Stimulated activated effector memory CD8-positive, alpha-beta T cell treated with anti-CD3 and anti-CD28 coated beads, Interleukin-12 subunit alpha, Interleukin-12 subunit beta, amount 100 ng/mL, for 72 hours (primary cell): ENCODE measurements at regions not wholly inside any gene's neighbourhood (a gene's known extent, or its start where the extent isn't known, plus 50 kb on each side); places are given as distances from the start of the nearest gene placed in this dataset.

Source experiments
- ATAC-seq: fragments of 150-1000 bp; cut with Tn5 transposase; 2 replicates; pipeline ENCODE4 v1.10.0; 2021
- DNase-seq, 2 donors: peaks; one replicate each; pipeline ENCODE4 v3.0.0; 2021 to 2022; ENCODE audit warnings: low spot score in 2 of 2
- H3K27ac Mint-ChIP-seq: one replicate; pipeline ENCODE4 v1.8.0; 2022; ENCODE audit warnings: mild to moderate bottlenecking, mixed read lengths
- H3K36me3 Mint-ChIP-seq: one replicate; pipeline ENCODE4 v1.8.0; 2022; ENCODE audit warnings: mild to moderate bottlenecking, mixed read lengths
- H3K4me1 Mint-ChIP-seq: one replicate; pipeline ENCODE4 v1.8.0; 2022; ENCODE audit warnings: mixed read lengths
- H3K4me3 Mint-ChIP-seq: one replicate; pipeline ENCODE4 v1.8.0; 2022; ENCODE audit warnings: mild to moderate bottlenecking, mixed read lengths
- H3K9me3 Mint-ChIP-seq: one replicate; pipeline ENCODE4 v1.8.0; 2022; ENCODE audit warnings: mixed read lengths

DNA sequence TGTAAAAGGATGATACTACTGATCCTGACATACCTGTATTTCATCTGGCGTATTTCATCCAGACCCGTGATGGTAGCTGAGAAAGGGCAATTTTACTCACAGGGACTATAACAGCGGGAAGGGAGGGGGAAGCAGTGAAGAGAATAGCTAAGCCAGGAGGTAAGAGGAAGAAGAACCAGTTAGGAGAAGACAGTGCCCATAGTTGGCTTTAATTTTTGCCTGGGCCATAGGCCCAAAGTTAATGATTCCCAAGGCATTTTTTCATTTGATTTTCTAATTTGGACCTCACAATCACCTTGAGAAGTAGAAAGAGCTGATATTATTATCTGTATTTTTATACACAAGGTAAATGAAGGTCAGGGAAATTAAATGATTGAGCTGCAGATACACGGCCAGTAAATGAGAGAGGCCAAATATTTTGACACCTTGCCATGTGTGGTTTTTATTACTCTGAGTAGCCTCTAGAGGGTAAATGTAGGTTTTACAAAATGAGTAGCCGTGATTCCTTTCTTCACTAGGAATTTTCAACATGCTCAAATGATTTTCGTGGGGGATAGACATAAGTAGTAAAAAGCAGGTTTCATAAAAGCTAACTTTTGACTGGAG is 382.2 kb downstream of the FUT8 start:
- DNase-seq (no peak), ATAC-seq (no peak)
- Mint-ChIP-seq H3K9me3 (no peaks in the 10 kb centered on the region), H3K36me3 (no peaks in the 10 kb centered on the region), H3K4me3 (no peak overlapping the region), H3K4me1 (no peaks in the 10 kb centered on the region), H3K27ac (no peak overlapping the region)

GRCh38 chr14:65798216-65798615 is 385.7 kb downstream of the FUT8 start:
- DNase-seq (no peak), ATAC-seq (no peak)
- Mint-ChIP-seq H3K27ac (no peak overlapping the region), H3K9me3 (no peaks in the 10 kb centered on the region), H3K4me1 (no peaks in the 10 kb centered on the region), H3K36me3 (no peaks in the 10 kb centered on the region), H3K4me3 (no peak overlapping the region)

- H3K27ac Mint-ChIP-seq: no peak overlapping the region
- ATAC-seq: no peak
- no peaks in the 10 kb centered on the region for H3K4me1 Mint-ChIP-seq
- no peak for DNase-seq
- H3K36me3 Mint-ChIP-seq: no peaks in the 10 kb centered on the region
- no peaks in the 10 kb centered on the region for H3K9me3 Mint-ChIP-seq
- H3K4me3 Mint-ChIP-seq: no peak overlapping the region
These were observed 388.2 kb downstream of the FUT8 start for GRCh38 chr14:65800694-65801093.

GRCh38 chr14:65802196-65802595 is 389.7 kb downstream of the FUT8 start:
- Mint-ChIP-seq H3K4me1 (no peaks in the 10 kb centered on the region), H3K27ac (no peak overlapping the region), H3K4me3 (no peak overlapping the region), H3K36me3 (no peaks in the 10 kb centered on the region), H3K9me3 (no peaks in the 10 kb centered on the region)
- no peak for DNase-seq
- no peak for ATAC-seq

DNA sequence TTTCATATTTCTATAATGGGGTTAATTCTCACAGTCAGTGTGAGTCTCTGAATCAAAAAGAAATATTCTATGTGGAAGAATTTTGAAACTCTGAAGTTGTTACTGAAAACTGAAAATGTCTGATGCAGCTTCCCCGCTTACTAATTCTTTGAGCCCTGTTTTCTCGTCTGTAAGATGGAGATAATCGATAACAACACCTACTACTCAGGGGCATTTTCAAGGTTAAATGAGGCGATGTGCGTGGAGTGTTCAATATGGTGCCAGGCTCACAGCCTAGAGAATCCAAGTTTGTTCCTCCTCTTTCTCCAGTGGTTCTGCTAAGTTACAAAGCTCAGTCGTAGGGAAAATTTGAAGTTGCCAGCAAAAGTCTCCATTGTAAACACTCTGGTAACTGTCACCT is 391.4 kb downstream of the FUT8 start:
- H3K36me3 Mint-ChIP-seq: no peaks in the 10 kb centered on the region
- DNase-seq: peak in 1 of 2 donors; percentile 59

DNA sequence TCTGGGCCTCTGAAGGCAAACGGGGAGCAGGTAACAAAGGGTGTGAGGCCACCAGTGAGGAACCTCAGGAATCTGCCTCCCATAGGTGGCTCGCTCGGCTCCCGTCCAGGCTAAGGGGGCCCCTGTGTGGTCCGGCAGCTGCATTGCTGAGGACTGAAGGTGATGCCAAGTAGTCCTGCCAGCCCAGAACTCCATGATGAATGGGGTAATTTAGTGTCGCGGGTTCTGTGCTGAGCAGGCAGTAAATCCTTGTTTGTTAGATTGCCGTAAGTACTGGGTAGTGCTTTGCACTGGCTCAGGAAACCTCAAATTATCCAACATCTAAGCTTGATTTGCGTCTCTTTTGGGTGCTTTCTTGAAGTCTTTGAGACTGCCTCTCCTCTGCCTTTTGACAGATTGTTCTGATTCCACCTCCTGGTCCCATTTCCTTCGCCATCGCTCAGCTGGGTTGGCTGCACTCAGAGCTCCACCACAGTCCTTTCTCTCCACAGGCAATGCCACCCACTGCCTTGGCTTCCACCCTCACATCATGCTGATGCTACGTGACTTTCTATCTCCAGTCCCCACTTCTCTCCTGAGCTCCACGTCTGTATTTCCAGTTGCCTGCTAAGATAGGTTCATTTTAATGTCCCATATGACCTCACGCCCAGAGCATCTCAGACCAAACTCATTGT is 392.0 kb downstream of the FUT8 start:
- Mint-ChIP-seq H3K27ac (no peak overlapping the region), H3K4me3 (no peak overlapping the region), H3K9me3 (no peaks in the 10 kb centered on the region), H3K4me1 (no peaks in the 10 kb centered on the region), H3K36me3 (no peaks in the 10 kb centered on the region)
- peak; percentile 63 for ATAC-seq
- peak in 1 of 2 donors; percentile 66 for DNase-seq

More for the DNA sequence above, 391.4 kb downstream of the FUT8 start:
- Mint-ChIP-seq H3K27ac (no peak overlapping the region), H3K9me3 (no peaks in the 10 kb centered on the region), H3K4me3 (no peak overlapping the region), H3K4me1 (no peaks in the 10 kb centered on the region)
- peak; percentile 62 for ATAC-seq

DNA sequence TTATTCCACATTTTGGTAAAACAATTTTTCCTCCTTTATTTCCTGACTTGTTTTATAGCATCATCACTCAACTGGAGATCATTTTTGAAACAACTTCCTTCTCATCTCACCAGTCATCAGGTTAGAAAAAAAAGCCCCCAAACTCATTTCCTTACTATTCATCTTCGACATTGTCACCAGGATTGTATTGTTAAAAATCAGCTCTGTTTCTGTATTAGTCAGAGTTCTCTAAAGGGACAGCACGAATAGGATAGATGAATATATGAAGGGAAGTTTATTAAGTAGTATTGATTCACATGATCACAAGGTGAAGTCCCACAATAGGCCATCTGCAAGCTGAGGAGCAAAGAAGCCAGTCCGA is 392.6 kb downstream of the FUT8 start:
- H3K4me1 Mint-ChIP-seq: no peaks in the 10 kb centered on the region
- no peak overlapping the region for H3K4me3 Mint-ChIP-seq
- no peaks in the 10 kb centered on the region for H3K9me3 Mint-ChIP-seq
- no peak for DNase-seq
- H3K27ac Mint-ChIP-seq: no peak overlapping the region
- H3K36me3 Mint-ChIP-seq: no peaks in the 10 kb centered on the region
- ATAC-seq: peak; percentile 88

DNA sequence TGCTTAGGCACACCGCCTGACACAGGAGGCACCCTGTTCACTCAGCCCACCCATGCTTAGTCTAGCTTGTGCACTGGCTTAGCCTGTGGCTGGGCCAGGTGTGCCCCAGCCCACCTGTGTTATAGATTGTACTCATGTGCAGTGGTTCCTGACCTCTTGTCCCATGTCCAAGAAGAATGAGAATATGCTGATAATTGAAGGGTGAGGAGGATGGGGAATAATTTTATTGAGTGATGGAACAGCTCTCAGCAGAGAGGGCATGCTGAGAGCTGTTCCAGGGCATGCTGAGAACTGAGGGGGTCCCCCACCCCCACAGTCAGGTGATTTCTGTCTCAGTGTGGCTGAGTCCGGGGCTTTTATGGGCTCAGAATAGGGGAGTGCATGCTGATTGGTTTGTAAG is 395.9 kb downstream of the FUT8 start:
- Mint-ChIP-seq H3K4me1 (no peaks in the 10 kb centered on the region), H3K9me3 (no peaks in the 10 kb centered on the region), H3K27ac (no peak overlapping the region), H3K36me3 (no peaks in the 10 kb centered on the region), H3K4me3 (no peak overlapping the region)
- DNase-seq (no peak), ATAC-seq (no peak)

GRCh38 chr14:65810322-65810721 is 397.8 kb downstream of the FUT8 start:
- no peaks in the 10 kb centered on the region for H3K4me1 Mint-ChIP-seq
- H3K9me3 Mint-ChIP-seq: no peaks in the 10 kb centered on the region
- DNase-seq: no peak
- H3K4me3 Mint-ChIP-seq: no peak overlapping the region
- no peak overlapping the region for H3K27ac Mint-ChIP-seq
- no peaks in the 10 kb centered on the region for H3K36me3 Mint-ChIP-seq
- ATAC-seq: no peak

- Mint-ChIP-seq H3K9me3 (no peaks in the 10 kb centered on the region), H3K27ac (no peak overlapping the region), H3K4me1 (no peaks in the 10 kb centered on the region), H3K4me3 (no peak overlapping the region), H3K36me3 (no peaks in the 10 kb centered on the region)
- no peak for DNase-seq
- ATAC-seq: no peak
These were observed 401.3 kb downstream of the FUT8 start for GRCh38 chr14:65813760-65814384.

DNA sequence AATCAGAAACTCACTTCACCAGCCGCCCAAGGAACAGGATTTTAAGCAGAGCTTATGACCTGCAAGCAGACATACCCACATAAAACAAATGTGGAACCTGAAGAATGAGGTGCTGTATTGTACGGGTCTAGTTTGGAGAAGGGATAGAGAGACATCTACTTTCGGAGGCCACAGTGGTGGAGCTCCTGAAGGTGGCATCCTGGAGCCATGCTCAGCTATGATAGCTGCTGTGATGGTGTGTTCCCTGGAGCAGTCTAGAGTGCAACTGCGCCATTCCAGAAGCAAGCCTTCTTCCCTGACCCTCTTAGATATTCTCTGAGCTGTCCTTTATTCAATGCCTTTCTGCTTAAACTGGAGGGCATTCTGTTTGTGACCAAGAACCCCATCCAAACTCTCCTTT is 402.6 kb downstream of the FUT8 start:
- Mint-ChIP-seq H3K4me1 (no peaks in the 10 kb centered on the region), H3K9me3 (no peaks in the 10 kb centered on the region), H3K4me3 (no peak overlapping the region), H3K36me3 (no peaks in the 10 kb centered on the region), H3K27ac (no peak overlapping the region)
- ATAC-seq: no peak
- no peak for DNase-seq

DNA sequence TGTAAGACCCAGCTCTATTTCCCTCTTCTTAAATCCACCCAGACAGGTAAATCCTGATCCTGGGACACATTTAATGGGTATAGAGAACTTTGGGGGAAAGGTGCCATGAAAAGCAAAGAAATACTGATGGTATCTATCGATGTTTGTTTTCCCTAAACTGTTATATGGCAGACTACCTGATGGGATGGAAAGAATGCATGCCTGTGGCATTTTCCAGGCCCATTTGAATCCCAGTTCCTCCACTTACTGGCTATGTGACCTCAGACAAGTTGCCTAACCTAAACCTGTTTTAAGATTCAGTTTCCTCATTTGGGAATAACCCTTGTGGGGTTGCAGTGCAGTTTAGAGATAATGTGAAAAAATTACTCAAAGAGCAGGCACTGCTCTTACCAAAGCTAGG is 404.5 kb downstream of the FUT8 start:
- DNase-seq (no peak), ATAC-seq (no peak)
- H3K4me3 Mint-ChIP-seq: no peak overlapping the region
- no peak overlapping the region for H3K27ac Mint-ChIP-seq
- no peaks in the 10 kb centered on the region for H3K36me3 Mint-ChIP-seq
- H3K9me3 Mint-ChIP-seq: no peaks in the 10 kb centered on the region
- H3K4me1 Mint-ChIP-seq: no peaks in the 10 kb centered on the region

GRCh38 chr14:65819569-65819968 is 407.0 kb downstream of the FUT8 start:
- DNase-seq: no peak
- Mint-ChIP-seq H3K9me3 (no peaks in the 10 kb centered on the region), H3K27ac (no peak overlapping the region), H3K4me1 (peaks cover 3% of the 10 kb centered on the region), H3K36me3 (no peaks in the 10 kb centered on the region), H3K4me3 (no peak overlapping the region)
- no peak for ATAC-seq

GRCh38 chr14:65821224-65821753 is 408.8 kb downstream of the FUT8 start:
- Mint-ChIP-seq H3K36me3 (no peaks in the 10 kb centered on the region), H3K4me1 (peaks cover 7% of the 10 kb centered on the region), H3K4me3 (no peak overlapping the region), H3K27ac (no peak overlapping the region), H3K9me3 (no peaks in the 10 kb centered on the region)
- DNase-seq (no peak), ATAC-seq (no peak)

DNA sequence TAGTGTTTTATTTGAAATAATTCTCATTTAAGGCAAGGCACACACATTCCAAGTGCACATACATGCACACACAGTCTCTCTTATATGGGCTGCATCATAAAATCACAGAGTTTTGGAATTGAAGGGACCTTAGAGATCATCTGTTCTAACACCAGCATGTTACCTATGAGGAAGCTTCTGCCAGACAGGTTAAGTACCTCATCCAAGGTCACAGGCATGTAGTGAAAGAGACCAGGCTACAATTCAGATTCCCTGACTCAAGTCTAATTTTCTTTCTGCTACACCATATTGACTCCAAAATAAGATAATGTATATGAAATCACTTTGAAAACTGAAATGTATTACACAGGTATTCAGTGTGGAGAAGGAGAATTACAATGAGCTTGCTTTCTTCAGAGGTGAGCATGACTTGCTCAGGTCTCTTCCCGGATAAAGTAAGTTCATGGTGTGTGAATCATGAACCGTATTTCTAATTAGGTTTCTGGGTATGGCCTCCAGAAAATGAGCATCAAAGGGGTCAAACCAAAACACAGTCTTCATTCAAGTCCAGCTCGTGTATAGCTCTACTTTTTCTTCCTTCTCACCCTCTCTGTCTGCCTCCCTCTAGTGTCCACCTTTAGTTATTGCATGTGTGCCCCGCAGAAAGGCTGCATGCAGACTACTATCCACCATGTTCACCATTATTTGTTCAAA is 411.9 kb downstream of the FUT8 start:
- Mint-ChIP-seq H3K4me3 (no peak overlapping the region), H3K36me3 (no peaks in the 10 kb centered on the region), H3K4me1 (peaks cover 7% of the 10 kb centered on the region), H3K27ac (no peak overlapping the region), H3K9me3 (no peaks in the 10 kb centered on the region)
- DNase-seq (peak; percentile 40 to 72), ATAC-seq (peak; percentile 79)

- H3K27ac Mint-ChIP-seq: no peak overlapping the region
- H3K4me3 Mint-ChIP-seq: no peak overlapping the region
- no peaks in the 10 kb centered on the region for H3K9me3 Mint-ChIP-seq
- no peaks in the 10 kb centered on the region for H3K36me3 Mint-ChIP-seq
- peaks cover 7% of the 10 kb centered on the region for H3K4me1 Mint-ChIP-seq
- DNase-seq: no peak
- no peak for ATAC-seq
These were observed 412.4 kb downstream of the FUT8 start for GRCh38 chr14:65824978-65825299.
